GM19463 (cell line): ENCODE measurements at regions not wholly inside any gene's neighbourhood (a gene's known extent, or its start where the extent isn't known, plus 50 kb on each side); places are given as distances from the start of the nearest gene placed in this dataset.
"Not testable (repeated sequence)": the region's sequence is repeated elsewhere in the genome, so short reads cannot be mapped to it uniquely, and the experiment has no call there.

Source experiments
- ATAC-seq: cut with Tn5 transposase; IDR thresholded peaks from one replicate; pipeline ENCODE4 v1.9.1; 2021; ENCODE audit warnings: mild to moderate bottlenecking, moderate library complexity; ENCODE audit not compliant: unreplicated experiment

GRCh38 chr6:145118224-145118623, 617.1 kb downstream of the EPM2A start:
- ATAC-seq = no peak

GRCh38 chr6:145119081-145119480, 616.2 kb downstream of the EPM2A start:
- no peak for ATAC-seq

- no peak for ATAC-seq
Measured at GRCh38 chr6:145132709-145133108, 602.6 kb downstream of the EPM2A start.

GRCh38 chr6:145135702-145136101, 599.6 kb downstream of the EPM2A start:
- no peak for ATAC-seq

GRCh38 chr6:145137425-145137824, 597.9 kb downstream of the EPM2A start:
- ATAC-seq = no peak

- ATAC-seq = no peak
Measured at GRCh38 chr6:145138469-145139139, 596.7 kb downstream of the EPM2A start.

GRCh38 chr6:145139140-145139850, 596.0 kb downstream of the EPM2A start:
- no peak for ATAC-seq

- ATAC-seq = no peak
Measured at GRCh38 chr6:145139895-145140294, 595.4 kb downstream of the EPM2A start.

GRCh38 chr6:145141572-145141971, 593.7 kb downstream of the EPM2A start:
- no peak for ATAC-seq

- no peak for ATAC-seq
Measured at GRCh38 chr6:145142958-145143357, 592.4 kb downstream of the EPM2A start.

- no peak for ATAC-seq
Measured at GRCh38 chr6:145143379-145143778, 591.9 kb downstream of the EPM2A start.

- ATAC-seq = no peak
Measured at GRCh38 chr6:145147559-145147958, 587.8 kb downstream of the EPM2A start.

GRCh38 chr6:145147981-145148749, 587.2 kb downstream of the EPM2A start:
- peak; percentile 87 for ATAC-seq

- ATAC-seq = peak; percentile 5
Measured at GRCh38 chr6:145148776-145149175, 586.5 kb downstream of the EPM2A start.

- ATAC-seq = no peak
Measured at GRCh38 chr6:145151624-145152023, 583.7 kb downstream of the EPM2A start.

- no peak for ATAC-seq
Measured at GRCh38 chr6:145153495-145153894, 581.8 kb downstream of the EPM2A start.

GRCh38 chr6:145155411-145155810, 579.9 kb downstream of the EPM2A start:
- no peak for ATAC-seq

- ATAC-seq = no peak
Measured at GRCh38 chr6:145155873-145156782, 579.2 kb downstream of the EPM2A start.

GRCh38 chr6:145158636-145159035, 576.7 kb downstream of the EPM2A start:
- ATAC-seq = not testable (repeated sequence)

GRCh38 chr6:145159921-145160320, 575.4 kb downstream of the EPM2A start:
- no peak for ATAC-seq

- ATAC-seq = no peak
Measured at GRCh38 chr6:145161501-145161900, 573.8 kb downstream of the EPM2A start.
